ENCODE measurements at regions not wholly inside any gene's neighbourhood (a gene's known extent, or its start where the extent isn't known, plus 50 kb on each side); places are given as distances from the start of the nearest gene placed in this dataset.
"Not testable (repeated sequence)": the region's sequence is repeated elsewhere in the genome, so short reads cannot be mapped to it uniquely, and the experiment has no call there.

GRCh38 chr2:192394605-192395004 lies 199.9 kb upstream of the TMEFF2 start:
- no peak for FAIRE-seq
- intact Hi-C loops (cut with DNase I) = no loop called here
- H3K4me3 ChIP-seq (ENCODE audit: low read length in 3 of 3) = no peak overlapping the region

GRCh38 chr2:192391041-192391440 lies 196.3 kb upstream of the TMEFF2 start:
- FAIRE-seq = no peak
- no peaks in the 10 kb centered on the region for H3K27me3 ChIP-seq (ENCODE audit: control insufficient read depth, insufficient read depth, low read length)
- no peak overlapping the region for H3K27ac ChIP-seq (ENCODE audit: low read depth in 2 of 2, low read length in 2 of 2)
- TF ChIP-seq CTCF (IDR thresholded peaks at IDR 0.05; ENCODE audit: borderline replicate concordance, extremely low read depth, insufficient read depth) = no peak
- H3K9me3 ChIP-seq (ENCODE audit: control insufficient read depth in 2 of 3, insufficient read depth in 1 of 3, low read length in 3 of 3) = peaks cover 0 to 2% (median 0%) of the 10 kb centered on the region in 3 donors
- intact Hi-C loops (cut with DNase I) = no loop called here
- no peak overlapping the region for H3K4me3 ChIP-seq (ENCODE audit: low read length in 3 of 3)
- no peaks in the 10 kb centered on the region for H3K36me3 ChIP-seq (ENCODE audit: control insufficient read depth in 2 of 3, insufficient read depth in 3 of 3, low read length in 3 of 3)
- no peak overlapping the region for H3K9ac ChIP-seq (ENCODE audit: low read length in 3 of 3)
- no peaks in the 10 kb centered on the region for H3K4me1 ChIP-seq (ENCODE audit: control insufficient read depth in 2 of 3, insufficient read depth in 2 of 3, low read depth in 1 of 3, low read length in 3 of 3)
- no peak for DNase-seq

More at GRCh38 chr2:192394605-192395004, 199.9 kb upstream of the TMEFF2 start:
- Histone ChIP-seq H3K9ac (ENCODE audit: low read length in 3 of 3) (no peak overlapping the region), H3K36me3 (ENCODE audit: control insufficient read depth in 2 of 3, insufficient read depth in 3 of 3, low read length in 3 of 3) (no peaks in the 10 kb centered on the region), H3K9me3 (ENCODE audit: control insufficient read depth in 2 of 3, insufficient read depth in 1 of 3, low read length in 3 of 3) (no peaks in the 10 kb centered on the region), H3K27ac (ENCODE audit: low read depth in 2 of 2, low read length in 2 of 2) (no peak overlapping the region), H3K27me3 (ENCODE audit: control insufficient read depth, insufficient read depth, low read length) (no peaks in the 10 kb centered on the region), H3K4me1 (ENCODE audit: control insufficient read depth in 2 of 3, insufficient read depth in 2 of 3, low read depth in 1 of 3, low read length in 3 of 3) (no peaks in the 10 kb centered on the region)
- TF ChIP-seq CTCF (IDR thresholded peaks at IDR 0.05; ENCODE audit: borderline replicate concordance, extremely low read depth, insufficient read depth) = no peak
- DNase-seq = no peak

- H3K9ac ChIP-seq (ENCODE audit: low read length in 3 of 3) = no peak overlapping the region
- H3K27ac ChIP-seq (ENCODE audit: low read depth in 2 of 2, low read length in 2 of 2) = no peak overlapping the region
- no peaks in the 10 kb centered on the region for H3K4me1 ChIP-seq (ENCODE audit: control insufficient read depth in 2 of 3, insufficient read depth in 2 of 3, low read depth in 1 of 3, low read length in 3 of 3)
- H3K4me3 ChIP-seq (ENCODE audit: low read length in 3 of 3) = no peak overlapping the region
- no peak for TF ChIP-seq CTCF (IDR thresholded peaks at IDR 0.05; ENCODE audit: borderline replicate concordance, extremely low read depth, insufficient read depth)
- no peaks in the 10 kb centered on the region for H3K27me3 ChIP-seq (ENCODE audit: control insufficient read depth, insufficient read depth, low read length)
- H3K36me3 ChIP-seq (ENCODE audit: control insufficient read depth in 2 of 3, insufficient read depth in 3 of 3, low read length in 3 of 3) = no peaks in the 10 kb centered on the region
- FAIRE-seq (no peak), DNase-seq (no peak)
- peaks cover 0 to 2% (median 0%) of the 10 kb centered on the region in 3 donors for H3K9me3 ChIP-seq (ENCODE audit: control insufficient read depth in 2 of 3, insufficient read depth in 1 of 3, low read length in 3 of 3)
- intact Hi-C loops (cut with DNase I) = no loop called here
Observed at GRCh38 chr2:192390401-192390800, 195.7 kb upstream of the TMEFF2 start.

- H3K9me3 ChIP-seq (ENCODE audit: control insufficient read depth in 2 of 3, insufficient read depth in 1 of 3, low read length in 3 of 3); H3K27ac ChIP-seq (ENCODE audit: low read depth in 2 of 2, low read length in 2 of 2); H3K4me1 ChIP-seq (ENCODE audit: control insufficient read depth in 2 of 3, insufficient read depth in 2 of 3, low read depth in 1 of 3, low read length in 3 of 3); H3K9ac ChIP-seq (ENCODE audit: low read length in 3 of 3); DNase-seq; intact Hi-C loops (cut with DNase I); H3K4me3 ChIP-seq (ENCODE audit: low read length in 3 of 3); FAIRE-seq; H3K27me3 ChIP-seq (ENCODE audit: control insufficient read depth, insufficient read depth, low read length); H3K36me3 ChIP-seq (ENCODE audit: control insufficient read depth in 2 of 3, insufficient read depth in 3 of 3, low read length in 3 of 3): not testable (repeated sequence)
Observed at GRCh38 chr2:192384191-192384590, 189.5 kb upstream of the TMEFF2 start.
